ENCODE measurements at regions not wholly inside any gene's neighbourhood (a gene's known extent, or its start where the extent isn't known, plus 50 kb on each side); places are given as distances from the start of the nearest gene placed in this dataset.

GRCh38 chr3:56864918-56865524, 63.3 kb upstream of the ARHGEF3 start:
- no peak for DNase-seq (ENCODE audit: low read depth)

- DNase-seq (ENCODE audit: low read depth), result no peak
Measured at GRCh38 chr3:56864090-56864489, 62.3 kb upstream of the ARHGEF3 start.

GRCh38 chr3:56862352-56863062, 60.8 kb upstream of the ARHGEF3 start:
- no peak for DNase-seq (ENCODE audit: low read depth)

DNA sequence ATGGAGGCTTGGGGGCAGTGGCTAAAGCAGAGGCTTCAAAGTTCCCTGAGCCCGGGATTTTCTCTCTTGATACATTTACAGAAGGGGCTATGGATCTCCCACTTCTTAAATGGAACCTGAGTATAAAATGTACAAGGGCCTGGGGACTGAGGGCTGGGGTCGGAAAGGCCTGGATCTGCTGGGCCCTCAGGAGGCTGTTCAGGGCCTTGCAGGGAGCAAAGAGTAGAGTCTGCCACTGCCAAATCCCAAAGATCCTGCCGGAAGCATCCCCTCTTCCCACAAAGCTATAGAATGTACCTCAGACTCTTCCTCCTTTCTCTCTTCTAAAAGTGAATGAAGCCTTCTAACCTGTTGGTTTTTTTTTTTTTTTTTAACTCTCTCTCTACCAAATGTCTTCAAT, 59.8 kb upstream of the ARHGEF3 start:
- no peak for DNase-seq (ENCODE audit: low read depth)

DNA sequence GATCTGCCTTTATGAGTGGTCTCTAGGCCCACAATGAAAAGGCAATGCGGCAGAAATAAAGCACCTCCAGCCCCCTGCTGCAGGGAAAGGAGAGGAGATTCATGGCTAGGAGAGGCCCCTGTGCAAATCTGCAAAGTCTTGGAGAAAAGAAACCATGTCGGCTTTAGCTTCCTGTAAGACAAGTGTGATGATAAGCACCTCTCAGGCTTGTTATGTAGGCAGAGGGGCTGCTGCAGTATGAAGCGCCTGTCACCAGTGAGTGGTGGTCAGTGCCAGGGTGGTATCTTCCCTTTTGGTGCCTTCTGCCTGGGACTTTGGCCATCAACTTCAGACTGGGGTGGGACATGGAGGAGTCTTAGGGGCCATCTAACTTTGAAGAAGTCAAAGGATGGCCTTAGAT, 59.2 kb upstream of the ARHGEF3 start:
- DNase-seq (ENCODE audit: low read depth), result no peak

DNA sequence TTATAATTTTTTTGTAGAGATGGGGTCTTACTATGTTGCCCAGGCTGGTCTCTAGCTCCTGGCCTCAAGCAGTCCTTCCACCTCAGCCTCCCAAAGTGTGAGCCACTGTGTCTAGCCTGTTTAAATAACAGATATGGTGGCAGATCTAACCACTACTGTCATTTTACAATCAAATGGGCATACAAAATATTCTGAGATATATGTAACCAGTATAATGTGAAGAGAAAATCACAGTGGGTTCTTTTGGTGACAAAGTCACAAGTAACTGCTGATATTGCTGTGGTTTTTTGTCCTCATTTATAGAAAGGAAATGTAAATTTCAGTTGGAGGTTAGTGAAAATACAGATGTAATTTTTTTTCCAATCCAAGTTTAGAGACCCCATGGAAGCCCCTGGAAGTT, 58.6 kb upstream of the ARHGEF3 start:
- no peak for DNase-seq (ENCODE audit: low read depth)

DNA sequence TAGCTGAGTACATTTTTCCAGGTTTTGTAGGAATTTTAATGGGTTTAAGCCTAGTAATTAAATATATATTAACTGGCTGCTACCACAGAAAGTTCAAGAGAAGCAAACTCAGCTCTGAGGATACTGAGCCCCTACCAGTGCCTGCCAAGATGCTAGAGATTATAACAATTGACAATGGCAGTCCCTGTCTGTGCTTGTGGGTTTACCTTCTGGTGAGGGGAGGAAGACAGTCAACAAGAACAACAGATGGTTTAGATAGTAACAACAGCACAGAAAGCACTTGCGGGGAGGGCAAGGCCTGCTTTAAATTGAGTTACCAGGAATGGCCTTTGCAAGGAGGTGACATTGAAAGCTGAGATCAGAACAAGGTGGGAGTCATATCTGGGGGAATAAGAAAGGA, 56.6 kb upstream of the ARHGEF3 start:
- DNase-seq (ENCODE audit: low read depth), result no peak

GRCh38 chr3:56857178-56857577, 55.4 kb upstream of the ARHGEF3 start:
- DNase-seq (ENCODE audit: low read depth), result no peak

- DNase-seq (ENCODE audit: low read depth), result no peak
Measured at GRCh38 chr3:56856752-56857151, 55.0 kb upstream of the ARHGEF3 start.

- DNase-seq (ENCODE audit: low read depth), result no peak
Measured at GRCh38 chr3:56855856-56856512, 54.2 kb upstream of the ARHGEF3 start.

- no peak for DNase-seq (ENCODE audit: low read depth)
Measured at GRCh38 chr3:56854856-56855611, 53.3 kb upstream of the ARHGEF3 start.

- no peak for DNase-seq (ENCODE audit: low read depth)
Measured at GRCh38 chr3:56851966-56852884, 50.5 kb upstream of the ARHGEF3 start.

Measured in stimulated activated CD8-positive, alpha-beta memory T cell treated with anti-CD3 and anti-CD28 coated beads, Interleukin-7, amount 100 ng/mL, for 24 hours (primary cell).